ENCODE measurements at regions not wholly inside any gene's neighbourhood (a gene's known extent, or its start where the extent isn't known, plus 50 kb on each side); places are given as distances from the start of the nearest gene placed in this dataset.

GRCh38 chr10:123399276-123399839, 245.2 kb downstream of the BUB3 start:
- H3K9me3 Mint-ChIP-seq (ENCODE audit: low read depth): peaks cover 15% of the 10 kb centered on the region
- H3K4me1 Mint-ChIP-seq (ENCODE audit: low read depth): no peaks in the 10 kb centered on the region
- H3K27me3 Mint-ChIP-seq: no peaks in the 10 kb centered on the region
- H3K4me3 Mint-ChIP-seq (ENCODE audit: low read depth): no peak overlapping the region
- no peak for DNase-seq (ENCODE audit: low spot score, unreplicated experiment)
- peak overlapping the region; percentile 36 for H3K27ac Mint-ChIP-seq
- TF ChIP-seq CTCF (IDR thresholded peaks at IDR 0.05; ENCODE audit: unreplicated experiment): no peak
- no peaks in the 10 kb centered on the region for H3K36me3 Mint-ChIP-seq (ENCODE audit: insufficient read depth)

- Mint-ChIP-seq H3K4me3 (ENCODE audit: low read depth) (no peak overlapping the region), H3K9me3 (ENCODE audit: low read depth) (peaks cover 20% of the 10 kb centered on the region), H3K4me1 (ENCODE audit: low read depth) (no peaks in the 10 kb centered on the region), H3K27ac (no peak overlapping the region), H3K27me3 (no peaks in the 10 kb centered on the region), H3K36me3 (ENCODE audit: insufficient read depth) (no peaks in the 10 kb centered on the region)
- no peak for TF ChIP-seq CTCF (IDR thresholded peaks at IDR 0.05; ENCODE audit: unreplicated experiment)
- DNase-seq (ENCODE audit: low spot score, unreplicated experiment): no peak
Measured at GRCh38 chr10:123402021-123402420, 247.8 kb downstream of the BUB3 start.

GRCh38 chr10:123402656-123403055, 248.5 kb downstream of the BUB3 start:
- Mint-ChIP-seq H3K4me1 (ENCODE audit: low read depth) (no peaks in the 10 kb centered on the region), H3K9me3 (ENCODE audit: low read depth) (peaks cover 20% of the 10 kb centered on the region), H3K36me3 (ENCODE audit: insufficient read depth) (no peaks in the 10 kb centered on the region), H3K27me3 (no peaks in the 10 kb centered on the region), H3K27ac (no peak overlapping the region), H3K4me3 (ENCODE audit: low read depth) (no peak overlapping the region)
- no peak for DNase-seq (ENCODE audit: low spot score, unreplicated experiment)
- TF ChIP-seq CTCF (IDR thresholded peaks at IDR 0.05; ENCODE audit: unreplicated experiment): no peak

- Mint-ChIP-seq H3K9me3 (ENCODE audit: low read depth) (peaks cover 20% of the 10 kb centered on the region), H3K4me3 (ENCODE audit: low read depth) (no peak overlapping the region), H3K4me1 (ENCODE audit: low read depth) (no peaks in the 10 kb centered on the region), H3K36me3 (ENCODE audit: insufficient read depth) (no peaks in the 10 kb centered on the region), H3K27me3 (peaks cover 2% of the 10 kb centered on the region), H3K27ac (no peak overlapping the region)
- no peak for TF ChIP-seq CTCF (IDR thresholded peaks at IDR 0.05; ENCODE audit: unreplicated experiment)
- no peak for DNase-seq (ENCODE audit: low spot score, unreplicated experiment)
Measured at GRCh38 chr10:123404357-123404756, 250.2 kb downstream of the BUB3 start.

GRCh38 chr10:123408660-123409059, 254.5 kb downstream of the BUB3 start:
- Mint-ChIP-seq H3K36me3 (ENCODE audit: insufficient read depth) (no peaks in the 10 kb centered on the region), H3K4me1 (ENCODE audit: low read depth) (no peaks in the 10 kb centered on the region), H3K27me3 (peaks cover 5% of the 10 kb centered on the region), H3K4me3 (ENCODE audit: low read depth) (no peak overlapping the region), H3K27ac (no peak overlapping the region), H3K9me3 (ENCODE audit: low read depth) (peaks cover 18% of the 10 kb centered on the region)
- no peak for TF ChIP-seq CTCF (IDR thresholded peaks at IDR 0.05; ENCODE audit: unreplicated experiment)
- DNase-seq (ENCODE audit: low spot score, unreplicated experiment): no peak

All from progenitor cell of endocrine pancreas (in vitro differentiated cells).